Left lung (tissue), 4 donors: ENCODE measurements at regions not wholly inside any gene's neighbourhood (a gene's known extent, or its start where the extent isn't known, plus 50 kb on each side); places are given as distances from the start of the nearest gene placed in this dataset.

Experiments
- ATAC-seq: fragments of 200-7000 bp; cut with Tn5 transposase; one replicate; pipeline ENCODE4 v1.9.1; 2020; ENCODE audit warnings: moderate library complexity
- DNase-seq, 4 donors: peaks; one replicate each; pipeline ENCODE4 v3.0.0-alpha.2; 2013 to 2020
- H3K27ac ChIP-seq, 2 donors: fragments of 200-600 bp; sonication (generic) in 1 of 2; one replicate each; pipeline versions ENCODE4 v1.5.0 to v1.8.0; 2020 to 2021
- H3K27me3 ChIP-seq, 2 donors: fragments of 200-600 bp; sonication (generic) in 1 of 2; one replicate each; pipeline versions ENCODE4 v1.5.0 to v1.8.0; 2020 to 2021
- H3K36me3 ChIP-seq, 2 donors: fragments of 200-600 bp; sonication (generic) in 1 of 2; one replicate each; pipeline versions ENCODE4 v1.5.0 to v1.8.0; 2020 to 2021
- H3K4me1 ChIP-seq, 2 donors: fragments of 200-600 bp; one replicate each; pipeline ENCODE4 v1.8.0; 2021
- H3K4me3 ChIP-seq, 2 donors: fragments of 200-600 bp; sonication (generic) in 1 of 2; one replicate each; pipeline versions ENCODE4 v1.5.0 to v1.8.0; 2020 to 2021; ENCODE audit warnings: mild to moderate bottlenecking in 1 of 2
- H3K9me3 ChIP-seq, 2 donors: fragments of 200-600 bp; sonication (generic) in 1 of 2; one replicate each; pipeline versions ENCODE4 v1.5.0 to v1.8.0; 2020 to 2021
- intact Hi-C, 2 donors: fragments of 100-400 bp; cut with DNase I; formaldehyde crosslinking; loops; one replicate each; pipeline versions ENCODE4 v1.11.2 to v1.14.2; 2022
- TF ChIP-seq, protein P1 (sequence below), 2 donors: fragments of 200-600 bp; sonication (generic) in 1 of 2; IDR thresholded peaks; one replicate each; pipeline versions ENCODE4 v1.5.0 to v1.8.0; 2021; ENCODE audit warnings: antibody characterized with exemption in 2 of 2
- donor health status: DM: no; HTN: yes; CAD: no.
- donor health status: DM: no; HTN: no; CAD: no.

DNA sequence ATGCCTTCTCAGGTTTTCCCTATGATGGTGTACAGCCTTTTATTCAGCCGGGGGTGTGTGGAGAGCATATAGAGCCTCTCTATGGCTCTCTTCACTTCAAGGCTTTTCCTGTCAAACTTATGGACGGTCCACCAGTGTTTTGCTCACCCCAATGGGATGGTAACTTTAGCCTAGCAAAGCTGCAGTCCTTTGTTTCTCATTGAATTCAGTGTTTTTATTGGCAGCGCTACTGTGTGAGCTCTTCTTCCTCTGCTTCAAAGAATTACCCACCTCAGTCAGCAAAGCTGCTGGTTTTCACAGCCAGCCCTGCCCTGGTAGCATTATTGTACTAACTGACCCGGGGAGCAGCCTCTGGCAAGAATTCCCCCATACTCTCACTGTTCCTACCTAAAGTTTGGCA lies 145.3 kb upstream of the RRP15 start:
- TF ChIP-seq, protein P1, sequence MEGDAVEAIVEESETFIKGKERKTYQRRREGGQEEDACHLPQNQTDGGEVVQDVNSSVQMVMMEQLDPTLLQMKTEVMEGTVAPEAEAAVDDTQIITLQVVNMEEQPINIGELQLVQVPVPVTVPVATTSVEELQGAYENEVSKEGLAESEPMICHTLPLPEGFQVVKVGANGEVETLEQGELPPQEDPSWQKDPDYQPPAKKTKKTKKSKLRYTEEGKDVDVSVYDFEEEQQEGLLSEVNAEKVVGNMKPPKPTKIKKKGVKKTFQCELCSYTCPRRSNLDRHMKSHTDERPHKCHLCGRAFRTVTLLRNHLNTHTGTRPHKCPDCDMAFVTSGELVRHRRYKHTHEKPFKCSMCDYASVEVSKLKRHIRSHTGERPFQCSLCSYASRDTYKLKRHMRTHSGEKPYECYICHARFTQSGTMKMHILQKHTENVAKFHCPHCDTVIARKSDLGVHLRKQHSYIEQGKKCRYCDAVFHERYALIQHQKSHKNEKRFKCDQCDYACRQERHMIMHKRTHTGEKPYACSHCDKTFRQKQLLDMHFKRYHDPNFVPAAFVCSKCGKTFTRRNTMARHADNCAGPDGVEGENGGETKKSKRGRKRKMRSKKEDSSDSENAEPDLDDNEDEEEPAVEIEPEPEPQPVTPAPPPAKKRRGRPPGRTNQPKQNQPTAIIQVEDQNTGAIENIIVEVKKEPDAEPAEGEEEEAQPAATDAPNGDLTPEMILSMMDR (IDR thresholded peaks at IDR 0.05), result no peak
- DNase-seq (no peak), ATAC-seq (no peak)
- H3K9me3 ChIP-seq, result peaks cover 0 to 4% of the 10 kb centered on the region in 2 donors
- no peaks in the 10 kb centered on the region for H3K27me3 ChIP-seq
- no peak overlapping the region for H3K27ac ChIP-seq
- H3K36me3 ChIP-seq, result no peaks in the 10 kb centered on the region
- no peak overlapping the region for H3K4me3 ChIP-seq
- H3K4me1 ChIP-seq, result no peaks in the 10 kb centered on the region
- intact Hi-C loops, result no loop called here

DNA sequence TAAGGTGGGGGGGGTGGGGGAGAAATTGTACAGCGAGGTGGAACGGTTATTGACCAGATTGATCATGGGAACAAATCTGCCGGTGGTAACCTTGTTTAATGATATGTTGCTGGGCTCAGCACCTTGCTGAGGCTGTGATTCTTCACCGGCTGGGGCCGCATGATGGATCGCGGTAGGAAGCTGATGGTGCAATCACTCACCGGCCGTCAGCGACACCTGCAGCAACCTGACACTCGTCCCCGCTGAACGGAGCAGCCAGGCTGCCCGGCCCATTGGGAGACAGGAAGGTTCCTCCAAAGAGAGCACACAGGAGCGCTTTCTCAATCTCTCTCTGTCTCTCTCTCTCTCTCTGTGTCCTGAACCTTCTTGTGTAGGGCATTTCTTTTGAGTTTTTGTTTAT lies 128.5 kb upstream of the RRP15 start:
- ATAC-seq (peak; percentile 23), DNase-seq (peak in 1 of 4 donors; percentile 64)
- TF ChIP-seq, protein P1 (IDR thresholded peaks at IDR 0.05), result no peak
- intact Hi-C loops, result no loop called here
- Histone ChIP-seq H3K27ac (no peak overlapping the region), H3K27me3 (peaks cover 8 to 48% of the 10 kb centered on the region in 2 donors), H3K36me3 (no peaks in the 10 kb centered on the region), H3K4me1 (no peaks in the 10 kb centered on the region), H3K4me3 (no peak overlapping the region), H3K9me3 (no peaks in the 10 kb centered on the region)

DNA sequence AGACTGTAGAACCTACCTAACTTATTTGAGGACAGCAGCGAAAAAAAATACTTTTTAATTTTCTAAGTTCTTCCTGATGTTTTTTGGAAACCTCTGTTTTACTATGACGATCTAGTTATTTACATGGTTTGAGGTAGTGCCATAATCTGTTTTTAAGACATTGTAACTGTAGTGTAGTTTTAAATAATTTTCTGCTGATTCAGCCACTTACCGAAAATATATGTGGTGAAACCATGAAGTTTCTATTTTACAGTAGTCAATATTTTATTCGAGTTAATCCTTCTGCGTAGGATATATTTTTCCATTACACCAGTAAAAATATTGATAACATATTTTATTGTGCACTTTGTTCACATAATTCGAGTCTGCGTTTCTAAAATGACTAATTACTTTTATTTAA lies 121.7 kb upstream of the RRP15 start:
- Histone ChIP-seq H3K4me1 (peaks cover 5 to 16% of the 10 kb centered on the region in 2 donors), H3K27ac (no peak overlapping the region), H3K36me3 (no peaks in the 10 kb centered on the region), H3K9me3 (no peaks in the 10 kb centered on the region), H3K4me3 (no peak overlapping the region), H3K27me3 (peaks cover 64 to 94% of the 10 kb centered on the region in 2 donors)
- ATAC-seq, result no peak
- TF ChIP-seq, protein P1 (IDR thresholded peaks at IDR 0.05), result no peak
- intact Hi-C loops, result no loop called here
- no peak for DNase-seq

DNA sequence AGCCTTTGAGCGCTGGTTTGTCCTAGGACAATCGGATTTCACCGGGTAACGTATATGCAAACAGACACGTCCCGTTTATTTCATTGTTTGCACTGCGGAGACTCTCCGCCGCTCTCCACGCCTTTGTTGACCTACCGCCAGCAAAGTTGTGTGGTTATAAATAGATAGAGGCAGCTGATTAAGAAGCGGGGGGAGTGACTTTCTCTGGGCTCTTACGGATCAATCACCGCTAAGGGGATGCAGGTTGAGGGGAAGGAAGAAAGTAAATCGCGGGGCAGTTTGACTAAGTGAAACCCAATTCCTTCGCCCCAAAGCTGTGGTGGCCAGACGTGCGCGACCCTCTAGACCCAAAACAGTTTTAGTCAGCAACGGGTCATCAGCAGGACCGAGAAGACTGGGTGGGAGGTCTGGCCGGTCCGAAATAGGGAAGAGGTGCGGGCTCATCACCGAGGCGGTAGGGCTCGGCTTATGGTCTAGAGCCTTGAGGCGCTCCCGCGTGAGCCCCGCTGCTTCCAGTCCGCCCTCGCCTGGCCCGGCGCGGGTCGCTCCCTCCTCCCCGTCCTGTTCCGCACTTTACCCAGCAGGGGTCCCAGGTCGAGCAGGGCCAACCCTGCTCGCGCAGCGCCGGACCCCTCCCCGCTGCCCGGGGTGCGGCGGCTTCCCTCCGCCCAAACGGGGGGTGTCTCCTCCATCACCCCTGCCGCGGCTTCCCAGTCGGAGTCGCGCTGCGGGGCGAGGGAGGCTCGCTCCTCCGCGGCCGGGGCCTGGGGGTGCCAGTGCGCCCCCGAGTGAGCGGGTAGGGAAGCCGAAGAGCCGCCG lies 120.8 kb upstream of the RRP15 start:
- TF ChIP-seq, protein P1 (IDR thresholded peaks at IDR 0.05), result no peak
- Histone ChIP-seq H3K4me1 (peaks cover 5 to 16% of the 10 kb centered on the region in 2 donors), H3K27me3 (peaks cover 73 to 99% of the 10 kb centered on the region in 2 donors), H3K36me3 (no peaks in the 10 kb centered on the region), H3K9me3 (no peaks in the 10 kb centered on the region), H3K4me3 (peak overlapping the region; percentile 20 to 36), H3K27ac (no peak overlapping the region)
- peak in 3 of 4 donors; percentile 41 to 82 (median 43) for DNase-seq
- ATAC-seq, result peak; percentile 69
- intact Hi-C loops, result no loop called here

DNA sequence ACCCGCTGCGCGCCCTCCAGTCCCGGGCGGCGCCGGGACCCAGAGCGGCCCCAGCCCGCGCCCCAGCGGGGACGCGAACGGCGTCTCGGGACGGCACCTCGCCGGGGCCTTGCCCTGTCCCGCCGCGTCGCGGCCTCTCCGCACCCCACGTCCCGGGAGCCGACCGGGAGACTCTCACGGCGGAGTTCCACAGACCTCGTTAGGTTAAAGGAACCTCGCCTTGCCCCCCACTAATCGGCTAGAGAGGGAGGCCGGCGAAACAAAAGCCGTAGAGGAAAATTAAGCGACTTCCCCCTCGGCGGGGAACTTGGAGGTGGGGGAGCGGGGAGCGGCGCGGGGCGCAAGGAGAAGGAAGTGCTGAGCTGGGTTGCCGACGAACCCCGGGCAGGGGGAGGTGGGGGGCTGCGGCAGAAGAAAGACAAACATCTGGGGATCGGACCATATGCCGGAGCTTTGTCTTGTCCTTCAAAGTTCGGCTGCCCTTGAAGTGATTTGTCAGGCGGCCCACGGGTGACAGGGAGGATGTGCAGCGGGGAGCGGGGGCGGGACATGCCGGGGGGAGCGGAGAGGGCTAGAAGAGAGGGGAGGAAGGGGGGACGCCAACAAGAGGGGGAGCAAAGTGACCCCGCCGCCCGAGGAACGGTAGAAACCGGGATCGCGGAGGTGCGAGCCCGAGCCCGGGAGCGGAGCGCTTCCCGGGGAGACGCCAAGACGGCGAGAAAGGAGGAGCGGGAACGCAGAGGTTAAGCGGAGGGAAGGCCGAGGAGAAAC lies 120.0 kb upstream of the RRP15 start:
- ATAC-seq, result peak; percentile 83
- H3K36me3 ChIP-seq, result no peaks in the 10 kb centered on the region
- peaks cover 79 to 98% of the 10 kb centered on the region in 2 donors for H3K27me3 ChIP-seq
- H3K27ac ChIP-seq, result no peak overlapping the region
- H3K4me3 ChIP-seq, result peak overlapping the region; percentile 20 to 36
- TF ChIP-seq, protein P1 (IDR thresholded peaks at IDR 0.05), result no peak
- peaks cover 5 to 16% of the 10 kb centered on the region in 2 donors for H3K4me1 ChIP-seq
- no peaks in the 10 kb centered on the region for H3K9me3 ChIP-seq
- DNase-seq, result peak in 3 of 4 donors; percentile 24 to 63 (median 32)
- intact Hi-C loops, result no loop called here
